GM21825 (cell line): ENCODE measurements at regions not wholly inside any gene's neighbourhood (a gene's known extent, or its start where the extent isn't known, plus 50 kb on each side); places are given as distances from the start of the nearest gene placed in this dataset.

Source experiments
- ATAC-seq: cut with Tn5 transposase; IDR thresholded peaks from one replicate; pipeline ENCODE4 v1.9.1; 2021; ENCODE audit warnings: mild to moderate bottlenecking, moderate library complexity; ENCODE audit not compliant: unreplicated experiment

GRCh38 chr19:30209617-30210600 is 162.3 kb upstream of the ZNF536 start:
- no peak for ATAC-seq

- no peak for ATAC-seq
Observed at GRCh38 chr19:30212574-30212973, 159.6 kb upstream of the ZNF536 start.

GRCh38 chr19:30214651-30215051 is 157.5 kb upstream of the ZNF536 start:
- ATAC-seq = no peak

- ATAC-seq = no peak
Observed at GRCh38 chr19:30215248-30215647, 156.9 kb upstream of the ZNF536 start.

- no peak for ATAC-seq
Observed at GRCh38 chr19:30216453-30216852, 155.7 kb upstream of the ZNF536 start.

- ATAC-seq = no peak
Observed at GRCh38 chr19:30217461-30217860, 154.7 kb upstream of the ZNF536 start.

- ATAC-seq = no peak
Observed at GRCh38 chr19:30219702-30220101, 152.5 kb upstream of the ZNF536 start.

- no peak for ATAC-seq
Observed at GRCh38 chr19:30221176-30221575, 151.0 kb upstream of the ZNF536 start.

GRCh38 chr19:30222428-30222873 is 149.7 kb upstream of the ZNF536 start:
- ATAC-seq = no peak

GRCh38 chr19:30222992-30223865 is 149.0 kb upstream of the ZNF536 start:
- no peak for ATAC-seq

- no peak for ATAC-seq
Observed at GRCh38 chr19:30223866-30224688, 148.1 kb upstream of the ZNF536 start.

- ATAC-seq = no peak
Observed at GRCh38 chr19:30224689-30225606, 147.2 kb upstream of the ZNF536 start.

GRCh38 chr19:30225676-30226463 is 146.3 kb upstream of the ZNF536 start:
- ATAC-seq = no peak

GRCh38 chr19:30226464-30227011 is 145.6 kb upstream of the ZNF536 start:
- no peak for ATAC-seq

GRCh38 chr19:30227012-30227621 is 145.1 kb upstream of the ZNF536 start:
- ATAC-seq = no peak

GRCh38 chr19:30227661-30228112 is 144.5 kb upstream of the ZNF536 start:
- peak; percentile 77 for ATAC-seq

GRCh38 chr19:30228113-30228834 is 143.9 kb upstream of the ZNF536 start:
- no peak for ATAC-seq
